HEK293T (cell line): ENCODE measurements at regions not wholly inside any gene's neighbourhood (a gene's known extent, or its start where the extent isn't known, plus 50 kb on each side); places are given as distances from the start of the nearest gene placed in this dataset.

ENCODE experiments used
- CTCF ChIA-PET: fragments of 350-600 bp; formaldehyde crosslinking; extraction: SDS; loops from one replicate; lab custom pipeline; 2021; ENCODE audit warnings: antibody characterized with exemption, inconsistent platforms; lab: Yijun Ruan, JAX
- POLR2A ChIA-PET: fragments of 350-600 bp; formaldehyde crosslinking; extraction: SDS; loops from one replicate; lab custom pipeline; 2020; ENCODE audit warnings: antibody characterized with exemption, inconsistent platforms; lab: Yijun Ruan, JAX
- DNase-seq: peaks from one replicate; pipeline ENCODE4 v3.0.0; 2012; ENCODE audit warnings: mixed read lengths; ENCODE audit errors: extremely low spot score
- ARNT ChIP-seq: fragments of 450-650 bp; IDR thresholded peaks from 2 replicates; pipeline ENCODE4 v1.6.1; 2017; ENCODE audit warnings: mild to moderate bottlenecking
- BHLHE40 ChIP-seq: fragments of 450-650 bp; IDR thresholded peaks from 2 replicates; pipeline ENCODE4 v1.6.1; 2016; ENCODE audit warnings: mild to moderate bottlenecking, moderate library complexity, borderline replicate concordance
- CTBP1 ChIP-seq: fragments of 450-650 bp; IDR thresholded peaks from 2 replicates; pipeline ENCODE4 v1.6.1; 2016; ENCODE audit warnings: borderline replicate concordance
- ELF4 ChIP-seq: fragments of 450-650 bp; IDR thresholded peaks from 2 replicates; pipeline ENCODE4 v1.6.1; 2017; ENCODE audit warnings: antibody characterized with exemption
- FOXA1 ChIP-seq: fragments of 450-650 bp; IDR thresholded peaks from 2 replicates; pipeline ENCODE4 v1.6.1; 2016; ENCODE audit warnings: mild to moderate bottlenecking
- FOXK2 ChIP-seq: fragments of 450-650 bp; IDR thresholded peaks from 2 replicates; pipeline ENCODE4 v1.6.1; 2016; ENCODE audit warnings: mild to moderate bottlenecking
- FOXM1 ChIP-seq: fragments of 450-650 bp; IDR thresholded peaks from 2 replicates; pipeline ENCODE4 v1.6.1; 2017; ENCODE audit warnings: mild to moderate bottlenecking, borderline replicate concordance
- HDGF ChIP-seq: fragments of 450-650 bp; IDR thresholded peaks from 2 replicates; pipeline ENCODE4 v1.6.1; 2017; ENCODE audit warnings: antibody characterized with exemption, borderline replicate concordance
- L3MBTL2 ChIP-seq: fragments of 450-650 bp; conservative IDR thresholded peaks from 2 replicates; pipeline ENCODE4 v1.6.1; 2016; ENCODE audit warnings: mild to moderate bottlenecking
- LEF1 ChIP-seq: fragments of 450-650 bp; IDR thresholded peaks from 2 replicates; pipeline ENCODE4 v1.6.1; 2017; ENCODE audit warnings: mild to moderate bottlenecking, borderline replicate concordance
- NFRKB ChIP-seq: fragments of 450-650 bp; IDR thresholded peaks from 2 replicates; pipeline ENCODE4 v1.6.1; 2016; ENCODE audit warnings: mild to moderate bottlenecking, moderate library complexity
- PKNOX1 ChIP-seq: fragments of 450-650 bp; IDR thresholded peaks from 2 replicates; pipeline ENCODE4 v1.6.1; 2016
- SP1 ChIP-seq: fragments of 450-650 bp; IDR thresholded peaks from 2 replicates; pipeline ENCODE4 v1.6.1; 2017
- SUZ12 ChIP-seq: fragments of 450-650 bp; IDR thresholded peaks from 2 replicates; pipeline ENCODE4 v1.6.1; 2016; ENCODE audit warnings: mild to moderate bottlenecking
- TARDBP ChIP-seq: fragments of 450-650 bp; IDR thresholded peaks from 2 replicates; pipeline ENCODE4 v1.6.1; 2016
- ZNF384 ChIP-seq: fragments of 450-650 bp; IDR thresholded peaks from 2 replicates; pipeline ENCODE4 v1.6.1; 2016

- CTCF ChIA-PET = no interaction called here
- TF ChIP-seq ELF4 (no peak), BHLHE40 (no peak), ZNF384 (no peak), SP1 (no peak), SUZ12 (no peak)
- POLR2A ChIA-PET = no interaction called here
- no peak for DNase-seq
These were observed 937.8 kb downstream of the PCDH7 start for GRCh38 chr4:31657859-31658570.

- POLR2A ChIA-PET = no interaction called here
- CTCF ChIA-PET = no interaction called here
- DNase-seq = no peak
- no peak for TF ChIP-seq BHLHE40
- no peak for TF ChIP-seq ZNF384
- TF ChIP-seq FOXA1 = no peak
- no peak for TF ChIP-seq NFRKB
- no peak for TF ChIP-seq CTBP1
These were observed 940.7 kb downstream of the PCDH7 start for GRCh38 chr4:31660916-31661315.

- ChIA-PET POLR2A (no interaction called here), CTCF (interaction anchor here (1.2 kb wide), 1 partner anchor 10 kb away, joined by 3 read pairs; no protein-coding TSS in a partner anchor)
- DNase-seq = no peak
- no peak for TF ChIP-seq FOXK2
- TF ChIP-seq HDGF = no peak
- TF ChIP-seq LEF1 = no peak
- TF ChIP-seq L3MBTL2 = no peak
- no peak for TF ChIP-seq CTBP1
- no peak for TF ChIP-seq PKNOX1
- no peak for TF ChIP-seq BHLHE40
- TF ChIP-seq ELF4 = no peak
- TF ChIP-seq FOXA1 = no peak
- no peak for TF ChIP-seq FOXM1
- TF ChIP-seq ZNF384 = no peak
- TF ChIP-seq NFRKB = no peak
- no peak for TF ChIP-seq ARNT
- TF ChIP-seq TARDBP = no peak
These were observed 942.8 kb downstream of the PCDH7 start for GRCh38 chr4:31662951-31663350.

- TF ChIP-seq FOXK2 (no peak), SP1 (no peak), ELF4 (no peak), LEF1 (no peak), PKNOX1 (no peak), ZNF384 (no peak), TARDBP (no peak)
- POLR2A ChIA-PET = no interaction called here
- DNase-seq = no peak
- CTCF ChIA-PET = no interaction called here
These were observed 947.5 kb downstream of the PCDH7 start for GRCh38 chr4:31667686-31668085.

- DNase-seq = peak; percentile 9
- ChIA-PET POLR2A (no interaction called here), CTCF (no interaction called here)
- TF ChIP-seq L3MBTL2 (no peak), NFRKB (no peak), SP1 (no peak), BHLHE40 (no peak), FOXA1 (no peak), FOXK2 (no peak), SUZ12 (no peak), CTBP1 (no peak), TARDBP (no peak), LEF1 (no peak), ARNT (no peak), ELF4 (no peak), HDGF (no peak), PKNOX1 (no peak), ZNF384 (no peak)
These were observed 954.3 kb downstream of the PCDH7 start for GRCh38 chr4:31674313-31674947.

- ChIA-PET POLR2A (no interaction called here), CTCF (no interaction called here)
- no peak for TF ChIP-seq HDGF
- no peak for TF ChIP-seq ZNF384
- no peak for TF ChIP-seq PKNOX1
- no peak for TF ChIP-seq NFRKB
- no peak for TF ChIP-seq TARDBP
- TF ChIP-seq BHLHE40 = no peak
- TF ChIP-seq SP1 = no peak
- no peak for TF ChIP-seq ELF4
- TF ChIP-seq FOXK2 = no peak
- no peak for TF ChIP-seq ARNT
- no peak for TF ChIP-seq FOXM1
- no peak for TF ChIP-seq L3MBTL2
- no peak for TF ChIP-seq LEF1
- TF ChIP-seq SUZ12 = no peak
- TF ChIP-seq FOXA1 = no peak
- TF ChIP-seq CTBP1 = no peak
- DNase-seq = no peak
These were observed 958.2 kb downstream of the PCDH7 start for GRCh38 chr4:31678356-31678755.
